GM18870 (cell line): ENCODE measurements at regions not wholly inside any gene's neighbourhood (a gene's known extent, or its start where the extent isn't known, plus 50 kb on each side); places are given as distances from the start of the nearest gene placed in this dataset.
"Not testable (repeated sequence)": the region's sequence is repeated elsewhere in the genome, so short reads cannot be mapped to it uniquely, and the experiment has no call there.

Experiments used
- ATAC-seq: cut with Tn5 transposase; IDR thresholded peaks from one replicate; pipeline ENCODE4 v1.9.1; 2021; ENCODE audit warnings: moderate library complexity; ENCODE audit not compliant: unreplicated experiment

DNA sequence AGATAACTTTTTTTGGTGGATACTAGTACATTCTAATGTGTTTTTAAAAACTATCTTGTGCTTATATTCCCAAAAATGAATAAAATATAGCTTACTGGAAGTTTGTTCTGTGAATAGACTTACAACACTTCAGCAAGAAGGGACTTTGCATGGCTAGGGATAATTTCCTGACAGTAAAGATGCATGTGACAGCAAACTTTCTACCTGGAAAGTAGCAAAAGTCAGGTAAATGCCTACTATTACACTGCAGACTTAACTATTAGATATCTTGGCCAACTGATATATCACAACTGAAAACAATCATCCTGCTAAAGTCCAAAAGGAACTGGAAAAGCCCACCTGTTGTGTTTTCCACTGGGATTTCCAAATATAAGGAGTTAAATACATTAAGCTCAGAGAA is 1753.5 kb upstream of the CELF4 start:
- ATAC-seq: no peak

DNA sequence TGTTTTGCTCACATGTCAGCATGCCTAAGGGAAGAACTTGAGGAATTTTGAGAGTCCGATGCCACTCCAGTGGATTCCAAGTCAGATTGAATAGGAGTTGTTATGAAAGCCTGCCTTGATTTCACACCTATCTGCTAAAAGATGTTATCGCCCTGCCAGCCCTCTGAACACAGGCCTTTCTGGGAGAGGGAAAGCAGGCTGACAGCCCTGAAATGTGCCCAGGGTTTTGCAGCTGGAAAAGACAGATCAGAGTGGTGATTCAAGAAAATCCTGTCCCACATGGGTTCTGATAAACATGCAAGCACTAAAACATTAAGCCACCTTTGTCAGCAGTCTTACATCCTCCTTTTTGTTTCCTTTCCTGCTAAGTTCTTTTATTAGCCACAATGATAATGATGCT is 1752.9 kb upstream of the CELF4 start:
- no peak for ATAC-seq

DNA sequence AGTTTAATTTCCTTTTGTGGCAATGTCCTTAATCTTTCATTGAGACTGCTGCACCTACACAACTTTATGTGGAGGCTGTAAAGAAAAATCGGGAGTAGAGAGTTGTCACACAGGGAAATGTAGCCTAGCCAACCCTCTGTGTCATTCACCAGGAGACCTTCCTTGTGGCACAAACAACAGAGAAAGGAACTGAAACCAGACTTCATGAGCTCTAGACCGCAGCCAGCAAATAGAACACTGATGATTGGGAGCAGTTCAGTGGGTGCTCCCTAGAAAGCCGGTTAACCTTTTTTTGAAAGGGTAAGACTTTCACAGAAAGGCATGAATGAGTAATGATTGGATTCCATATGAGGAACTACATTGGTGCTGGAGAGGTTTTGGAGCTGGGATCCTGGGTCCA is 1752.4 kb upstream of the CELF4 start:
- no peak for ATAC-seq

DNA sequence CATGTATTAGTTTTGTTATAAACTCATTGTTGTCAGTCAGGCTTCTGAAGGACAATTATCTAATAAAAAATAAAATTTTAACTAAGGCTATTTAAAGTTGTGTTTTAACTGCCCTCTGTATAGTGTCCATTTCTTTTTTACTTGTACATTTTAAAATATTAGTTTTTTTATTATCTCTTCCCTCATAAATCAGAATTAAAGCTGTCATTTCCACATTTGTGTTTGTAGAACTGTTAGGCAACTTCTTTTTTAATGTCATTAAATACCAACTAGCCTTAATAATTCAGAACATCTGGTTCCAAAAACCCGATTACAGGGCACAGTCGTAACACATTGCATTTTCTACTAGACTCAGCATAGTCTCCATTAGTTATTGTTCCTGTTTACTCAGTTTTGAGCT is 1749.0 kb upstream of the CELF4 start:
- ATAC-seq: no peak

DNA sequence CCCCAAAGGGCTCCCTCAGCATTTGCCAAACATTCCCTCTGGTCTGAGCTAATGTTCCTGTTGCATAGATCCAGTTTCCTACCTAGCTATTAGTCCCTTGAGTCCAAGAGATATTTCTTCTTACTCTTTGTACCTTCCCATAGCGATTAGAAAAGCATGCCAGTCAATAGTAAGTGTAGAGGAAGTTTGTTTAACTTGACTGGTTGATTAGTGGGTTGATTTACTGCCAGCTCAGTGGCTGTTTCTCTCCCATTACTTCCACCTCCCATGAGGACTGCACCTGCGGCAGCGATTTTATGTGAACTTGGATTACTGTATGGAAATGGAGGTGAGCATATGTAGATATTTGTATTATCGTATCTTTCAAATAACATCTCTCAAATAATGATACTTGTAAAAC is 1748.4 kb upstream of the CELF4 start:
- ATAC-seq: no peak

DNA sequence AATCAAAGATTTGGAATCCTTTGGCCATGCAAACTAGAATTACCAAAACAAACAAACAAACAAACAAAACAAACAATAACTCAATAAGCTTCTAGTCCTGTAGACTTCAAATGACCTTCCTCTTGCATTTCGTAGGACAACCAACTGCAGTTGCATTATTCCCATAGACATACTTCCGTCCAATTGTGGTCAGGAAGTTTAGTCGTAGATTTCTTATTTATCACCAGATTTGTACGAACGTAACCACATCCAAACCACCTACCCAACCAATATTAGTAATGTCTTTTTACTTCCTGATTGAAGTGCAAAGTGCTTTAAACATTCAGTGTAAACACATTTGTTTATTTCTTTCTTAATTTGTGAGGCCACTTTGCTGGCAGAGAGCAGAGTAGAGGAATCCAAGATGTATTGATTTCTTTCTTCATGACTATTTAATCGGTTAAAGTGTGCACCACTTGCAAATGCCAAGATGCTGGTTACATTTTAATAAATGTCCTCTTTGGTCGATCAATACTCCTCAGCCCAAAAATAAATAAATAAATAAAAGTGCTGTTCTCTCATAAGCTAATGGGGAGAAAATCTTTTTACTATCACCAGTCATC is 1745.6 kb upstream of the CELF4 start:
- no peak for ATAC-seq

DNA sequence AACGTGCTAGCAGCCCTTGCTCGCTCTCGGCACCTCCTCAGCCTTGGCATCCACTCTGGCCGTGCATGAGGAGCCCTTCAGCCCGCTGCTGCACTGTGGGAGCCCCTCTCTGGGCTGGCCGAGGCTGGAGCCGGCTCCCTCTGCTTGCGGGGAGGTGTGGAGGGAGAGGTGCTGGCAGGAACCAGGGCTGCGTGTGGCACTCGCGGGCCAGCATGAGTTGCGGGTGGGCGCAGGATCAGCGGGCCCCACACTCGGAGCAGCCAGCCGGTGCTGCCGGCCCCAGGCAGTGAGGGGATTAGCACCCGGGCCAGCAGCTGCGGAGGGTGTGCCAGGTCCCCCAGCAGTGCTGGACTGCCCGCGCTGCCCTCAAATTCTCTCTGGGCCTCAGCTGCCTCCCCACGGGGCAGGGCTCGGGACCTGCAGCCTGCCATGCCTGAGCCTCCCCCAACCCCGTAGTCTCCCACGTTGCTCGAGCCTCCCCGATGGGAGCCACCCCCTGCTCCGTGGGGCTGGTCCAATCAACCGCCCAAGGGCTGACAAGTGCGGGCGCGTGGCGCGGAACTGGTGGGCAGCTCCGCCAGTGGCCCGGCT is 1743.4 kb upstream of the CELF4 start:
- not testable (repeated sequence) for ATAC-seq

DNA sequence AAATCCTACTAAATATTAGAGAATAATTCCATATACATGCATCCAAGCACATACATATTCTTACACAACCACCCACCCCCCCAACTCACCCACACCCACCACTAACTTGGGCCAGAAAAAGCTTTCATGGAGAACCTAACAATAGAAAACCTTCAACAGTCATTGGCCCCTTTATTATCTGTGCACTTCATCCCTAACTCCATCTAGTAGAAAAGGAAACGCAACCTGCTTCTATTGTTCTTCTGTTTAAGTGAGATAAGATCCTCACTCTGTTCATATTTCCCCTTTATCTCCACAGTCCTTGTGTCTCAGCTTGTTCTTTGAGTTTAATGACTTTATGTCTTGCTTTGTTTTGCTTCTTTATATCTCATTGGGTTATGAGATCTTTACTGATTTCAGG is 1740.2 kb upstream of the CELF4 start:
- no peak for ATAC-seq

DNA sequence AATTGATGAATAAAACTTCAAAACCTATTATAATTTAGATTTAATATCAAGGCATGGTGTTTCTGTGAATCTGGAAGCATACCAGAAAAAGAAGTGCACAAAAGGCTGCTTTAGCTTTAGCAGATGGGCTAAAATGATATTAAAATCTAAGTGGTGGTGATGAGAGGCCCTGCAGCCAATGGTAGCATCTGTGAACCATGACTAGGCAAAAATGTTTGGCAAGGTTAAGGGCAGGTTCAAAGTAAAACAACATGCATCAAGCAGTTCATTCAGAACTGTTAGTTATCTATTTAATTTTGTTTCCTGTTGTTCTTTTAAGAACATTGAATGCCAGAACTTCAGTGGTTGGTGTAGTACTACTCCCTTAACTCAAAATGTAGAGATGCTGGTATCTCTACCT is 1736.9 kb upstream of the CELF4 start:
- ATAC-seq: no peak

DNA sequence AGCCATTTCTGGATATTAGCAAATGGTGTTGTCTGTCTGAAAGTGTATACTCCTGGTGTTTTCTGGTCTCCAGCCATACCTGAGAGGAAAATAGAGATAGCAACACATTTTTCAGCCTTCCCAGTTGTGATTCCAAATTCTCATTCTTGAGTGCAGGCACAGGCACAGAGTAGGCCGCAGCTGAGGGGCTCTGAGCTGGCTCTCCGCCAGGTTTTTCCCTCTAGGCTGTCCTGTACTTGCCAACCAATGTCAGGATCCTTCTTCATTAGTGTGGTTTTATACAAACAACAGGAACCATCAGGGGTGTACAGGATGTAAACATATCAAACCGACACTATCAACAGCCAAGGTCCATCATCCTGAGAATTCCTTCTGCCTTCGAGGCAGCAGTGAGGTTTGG is 1733.6 kb upstream of the CELF4 start:
- ATAC-seq: no peak

DNA sequence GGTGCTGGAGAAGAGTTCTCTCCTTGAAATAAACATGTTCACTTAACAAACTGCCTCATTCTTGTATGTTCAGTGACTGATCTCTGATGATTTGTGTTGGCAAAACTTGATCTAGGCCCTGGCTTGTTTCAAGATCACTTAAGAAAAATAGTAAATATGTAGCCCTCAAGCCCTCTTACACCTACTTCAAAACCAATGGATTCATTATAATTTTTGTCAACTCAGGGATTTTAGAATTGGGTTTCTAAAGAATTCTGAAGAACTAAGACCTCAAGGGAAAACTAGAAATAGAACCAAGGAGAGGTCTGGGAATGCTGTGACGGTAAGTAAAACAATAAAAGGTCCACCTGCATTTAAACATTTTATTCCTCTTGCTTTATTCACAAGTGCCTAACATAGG is 1731.6 kb upstream of the CELF4 start:
- no peak for ATAC-seq

DNA sequence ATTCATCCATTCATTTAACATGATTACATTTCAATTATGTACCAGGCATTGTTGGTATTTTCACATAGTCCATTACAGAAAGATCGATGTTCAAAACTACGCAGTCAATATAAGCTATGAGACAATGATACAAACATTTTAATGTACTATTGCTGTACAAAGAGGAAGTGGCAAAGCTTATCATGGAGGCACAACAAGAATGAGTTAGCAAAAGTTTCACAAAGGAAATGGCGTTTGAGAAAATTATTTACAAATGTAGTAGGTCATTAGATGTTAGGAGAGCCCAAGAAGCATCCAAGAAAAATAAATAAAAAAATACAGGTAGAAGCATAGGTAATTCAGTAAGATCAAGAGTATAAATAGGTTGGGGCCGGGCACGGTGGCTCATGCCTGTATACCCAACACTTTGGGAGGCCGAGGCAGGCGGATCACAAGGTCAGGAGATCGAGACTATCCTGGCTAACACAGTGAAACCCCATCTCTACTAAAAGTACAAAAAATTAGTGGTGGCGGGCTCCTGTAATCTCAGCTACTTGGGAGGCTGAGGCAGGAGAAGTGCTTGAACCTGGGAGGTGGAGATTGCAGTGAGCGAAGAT is 1730.8 kb upstream of the CELF4 start:
- no peak for ATAC-seq

DNA sequence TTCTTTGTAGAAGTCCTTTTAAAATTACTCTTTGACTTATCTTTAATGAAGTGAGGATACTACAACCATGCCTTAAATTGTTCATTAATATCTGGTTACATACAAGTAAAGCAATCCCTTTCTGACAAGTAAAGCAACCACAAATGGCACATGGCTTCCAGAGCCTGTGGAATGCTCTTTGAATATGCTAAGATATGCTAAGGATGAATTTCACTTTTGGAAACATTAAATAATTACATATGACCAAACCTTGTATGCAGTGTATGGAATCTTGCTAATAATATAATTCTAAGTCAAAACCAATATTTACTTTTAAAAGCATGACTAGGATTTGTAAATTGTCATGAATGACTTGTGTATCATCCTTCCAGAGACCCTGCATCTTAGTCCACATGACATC is 1711.2 kb upstream of the CELF4 start:
- no peak for ATAC-seq

DNA sequence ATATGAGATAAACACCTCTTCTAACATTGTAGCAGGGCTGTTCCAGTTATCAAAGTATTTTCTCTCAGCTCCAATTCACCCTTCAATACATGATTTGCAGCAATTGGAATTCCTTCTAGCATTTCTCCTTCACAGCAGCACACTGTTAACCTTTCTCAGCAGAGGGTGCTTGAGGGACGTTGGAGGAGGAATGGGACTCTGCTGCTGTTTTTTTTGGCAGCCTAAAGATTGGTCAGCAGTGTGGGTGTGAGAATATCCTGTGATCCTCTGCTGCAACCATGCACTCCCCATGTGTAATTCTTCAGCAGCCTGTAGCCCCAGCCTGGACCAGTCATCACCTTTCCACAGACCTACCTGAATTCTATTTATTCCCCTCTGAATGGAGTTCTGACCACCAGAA is 1708.9 kb upstream of the CELF4 start:
- ATAC-seq: no peak

DNA sequence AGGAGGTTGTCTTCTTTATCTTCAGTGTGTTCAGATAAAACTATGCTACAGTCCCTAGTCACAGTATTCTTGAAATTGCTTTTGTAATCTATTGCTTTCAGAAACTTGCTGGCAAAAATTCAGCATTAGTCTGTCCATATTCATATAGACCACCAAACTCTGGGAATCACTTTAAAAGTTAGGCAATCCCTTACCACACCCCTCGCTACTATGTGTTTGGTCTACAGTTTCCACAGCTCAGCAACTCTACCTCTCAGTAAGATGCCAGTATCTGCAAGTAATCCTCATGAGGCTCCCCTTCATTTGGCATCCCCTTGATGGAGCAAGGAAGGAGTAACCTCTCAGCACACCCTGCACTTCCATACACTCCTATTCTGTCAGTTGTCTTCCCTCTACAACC is 1706.6 kb upstream of the CELF4 start:
- ATAC-seq: no peak

DNA sequence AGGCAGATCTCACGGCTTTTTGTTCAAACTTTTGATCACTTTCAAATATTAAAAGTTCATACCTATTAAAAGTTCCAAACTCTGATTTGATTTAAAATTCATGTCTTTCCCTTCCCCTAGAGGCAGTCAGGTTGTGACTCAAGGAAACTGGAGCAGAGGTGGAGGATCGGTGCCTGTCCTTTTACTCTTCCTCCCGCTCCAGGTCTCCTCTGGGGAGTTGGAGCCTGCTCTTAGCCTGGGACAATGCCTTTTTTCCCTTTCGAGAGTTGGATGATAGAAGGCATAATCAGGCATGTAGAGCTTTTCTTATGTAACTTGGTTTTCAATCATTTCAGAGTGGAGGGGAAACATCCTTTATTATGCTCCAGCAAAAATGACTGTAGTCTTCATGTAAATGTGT is 1706.1 kb upstream of the CELF4 start:
- no peak for ATAC-seq

DNA sequence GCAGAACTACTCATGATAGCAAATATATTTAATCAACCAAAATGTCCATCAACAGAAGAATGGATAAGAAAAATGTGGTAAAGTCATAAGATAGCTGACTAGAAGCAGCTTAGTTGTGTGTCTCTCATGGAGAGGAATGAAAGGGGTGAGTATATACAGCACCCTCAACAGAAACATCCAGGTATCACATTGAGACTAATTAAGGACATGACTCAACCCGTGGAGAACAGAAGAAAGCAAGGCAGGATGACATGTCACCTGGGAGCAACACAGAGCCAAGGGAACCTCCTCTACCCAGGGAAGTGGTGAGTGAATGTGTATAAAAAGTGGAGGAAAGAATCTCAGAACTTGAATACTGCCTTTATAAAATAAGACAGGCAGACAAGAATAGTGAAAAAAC is 1695.0 kb upstream of the CELF4 start:
- ATAC-seq: no peak

DNA sequence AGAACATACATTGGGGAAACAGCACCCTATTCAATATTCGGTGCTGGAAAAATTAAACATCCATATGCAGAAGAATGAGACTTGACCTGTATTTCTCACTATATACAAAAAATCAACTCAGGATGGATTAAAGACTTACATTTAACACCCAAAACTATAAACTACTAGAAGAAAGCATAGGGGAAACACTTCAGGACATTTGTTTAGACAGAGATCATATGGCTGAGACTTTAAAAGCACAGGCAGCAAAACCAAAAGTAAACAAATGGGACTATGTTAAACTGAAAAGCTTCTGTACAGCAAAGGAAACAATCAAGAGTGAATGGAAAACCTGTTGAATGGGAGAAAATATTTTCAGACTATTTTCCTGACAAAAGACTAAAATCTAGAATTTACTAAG is 1694.1 kb upstream of the CELF4 start:
- no peak for ATAC-seq

DNA sequence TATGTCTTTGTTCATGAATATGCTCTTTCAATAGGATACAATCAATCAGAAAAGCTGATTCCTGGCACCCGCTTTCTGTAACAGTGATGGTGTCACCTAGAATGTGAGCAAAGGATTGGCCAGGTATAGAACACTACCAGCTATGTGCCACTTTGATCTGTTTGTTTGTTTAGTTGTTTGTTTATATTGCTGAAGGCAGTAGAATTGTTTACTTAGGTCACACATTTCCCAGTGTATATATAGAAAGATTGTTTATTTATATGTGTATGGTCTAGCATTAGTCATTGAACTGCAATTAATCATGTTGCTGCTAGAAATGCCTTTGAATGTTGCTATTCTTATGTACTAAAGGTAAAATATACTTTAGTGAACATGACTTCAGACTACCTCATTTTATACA is 1678.6 kb upstream of the CELF4 start:
- ATAC-seq: no peak

DNA sequence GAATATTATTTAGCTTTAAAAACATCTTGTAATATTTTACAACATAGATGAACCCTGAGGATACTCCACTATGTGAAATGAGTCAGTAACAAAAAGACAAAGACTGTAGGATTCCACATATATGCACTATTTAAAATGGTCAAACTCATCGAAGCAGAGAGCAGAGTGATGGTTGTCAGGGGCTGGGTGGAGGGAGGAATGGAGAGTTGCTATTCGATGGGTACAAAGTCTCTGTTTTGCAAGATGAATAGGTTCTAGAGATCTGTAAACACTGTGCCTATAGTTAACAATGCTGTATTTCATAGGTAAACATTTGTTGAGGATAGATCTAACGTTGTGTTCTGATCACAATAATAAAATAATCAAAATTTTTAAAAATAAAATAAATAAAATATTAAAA is 1675.9 kb upstream of the CELF4 start:
- ATAC-seq: no peak

DNA sequence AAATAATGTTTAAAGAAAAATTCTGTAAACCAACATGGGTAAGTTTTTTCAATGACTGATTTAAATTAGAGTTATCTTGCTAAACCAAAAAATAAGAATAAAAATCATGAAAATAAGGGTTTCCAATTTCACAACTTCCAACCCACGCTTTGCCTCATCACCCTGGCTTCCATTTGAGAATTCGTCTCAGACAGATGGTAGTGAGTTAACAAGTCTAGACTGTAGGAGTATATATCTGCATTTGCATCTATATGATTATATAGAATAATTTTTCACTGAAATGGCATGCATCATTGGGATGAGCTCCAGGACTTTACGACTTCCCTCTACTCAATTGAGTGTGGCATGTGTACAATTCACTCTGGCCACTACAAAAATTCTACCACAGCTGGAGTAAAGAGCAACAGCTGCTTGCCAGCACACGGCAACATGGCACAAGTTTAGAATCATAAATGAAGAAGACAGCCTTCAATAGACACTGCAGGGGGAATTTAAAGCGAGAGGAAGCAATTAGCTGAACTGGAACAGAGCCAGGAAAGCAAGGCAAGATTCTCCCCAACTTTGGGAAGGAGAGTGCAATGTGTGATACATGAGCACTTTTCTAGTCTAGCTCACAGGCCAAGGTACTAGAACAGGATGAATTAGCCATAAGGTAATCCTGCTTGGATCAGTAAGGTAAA is 1673.5 kb upstream of the CELF4 start:
- ATAC-seq: no peak

DNA sequence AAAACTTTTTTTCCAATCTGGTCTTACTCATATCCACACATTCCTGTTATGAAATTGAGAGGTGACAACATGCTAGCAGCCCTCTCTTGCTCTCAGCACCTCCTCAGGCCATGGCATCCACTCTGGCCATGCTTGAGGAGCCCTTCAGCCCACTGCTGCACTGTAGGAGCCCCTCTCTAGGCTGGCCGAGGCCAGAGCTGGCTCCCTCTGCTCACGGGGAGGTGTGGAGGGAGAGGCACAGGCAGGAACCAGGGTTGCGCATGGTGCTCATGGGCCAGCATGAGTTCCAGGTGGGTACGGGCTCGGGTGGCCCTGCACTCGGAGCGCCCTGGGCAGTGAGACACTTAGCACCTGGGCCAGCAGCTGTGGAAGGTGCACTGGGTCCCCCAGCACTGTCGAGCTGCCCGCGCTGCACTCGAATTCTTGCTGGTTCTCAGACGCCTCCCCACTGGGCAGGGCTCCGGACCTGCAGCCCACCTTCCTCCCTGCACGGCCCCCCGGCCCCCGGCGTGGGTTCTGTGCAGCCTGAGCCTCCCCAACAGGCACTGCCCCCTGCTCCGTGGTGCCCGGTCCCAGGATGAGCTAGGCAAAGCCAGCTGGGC is 1669.6 kb upstream of the CELF4 start:
- ATAC-seq: no peak
